ENCODE measurements at regions not wholly inside any gene's neighbourhood (a gene's known extent, or its start where the extent isn't known, plus 50 kb on each side); places are given as distances from the start of the nearest gene placed in this dataset.

- TF ChIP-seq JUN (IDR thresholded peaks at IDR 0.05; ENCODE audit: borderline replicate concordance, low read depth, low read length) (no peak), JUN (CRISPR knock-in tag; IDR thresholded peaks at IDR 0.05; ENCODE audit: borderline replicate concordance) (no peak), CTCF (IDR thresholded peaks at IDR 0.05 in 2 of 3, conservative IDR thresholded peaks at IDR 0.05 in 1 of 3; ENCODE audit: insufficient read depth in 2 of 3, low read depth in 1 of 3, low read length in 3 of 3) (no peak), LARP7 (IDR thresholded peaks at IDR 0.05) (no peak), TOE1 (IDR thresholded peaks at IDR 0.05; ENCODE audit: borderline replicate concordance) (no peak), TOE1 (CRISPR knock-in tag; IDR thresholded peaks at IDR 0.05; ENCODE audit: borderline replicate concordance, low read depth) (no peak), POLR2A (conservative IDR thresholded peaks at IDR 0.05) (no peak), PCBP1 (IDR thresholded peaks at IDR 0.05; ENCODE audit: low read depth, low read length, poor library complexity, severe bottlenecking) (no peak), SMARCA4 (IDR thresholded peaks at IDR 0.05) (no peak), FOXJ3 (CRISPR knock-in tag; IDR thresholded peaks at IDR 0.05) (no peak), CHD1 (IDR thresholded peaks at IDR 0.05; ENCODE audit: low read length) (no peak), TAF1 (IDR thresholded peaks at IDR 0.05; ENCODE audit: control insufficient read depth, extremely low read depth, insufficient read depth, low read length, severe bottlenecking) (no peak), ZNF23 (CRISPR knock-in tag; IDR thresholded peaks at IDR 0.05) (no peak), GABPA (tag; conservative IDR thresholded peaks at IDR 0.05; ENCODE audit: low read depth) (no peak), POLR2AphosphoS5 (IDR thresholded peaks at IDR 0.05; ENCODE audit: control insufficient read depth, insufficient read depth, low read depth, low read length) (no peak), ZNF354B (CRISPR knock-in tag; IDR thresholded peaks at IDR 0.05) (no peak)
Measured at GRCh38 chr6:119673741-119674140, 324.2 kb upstream of the MAN1A1 start.
